ENCODE measurements at regions not wholly inside any gene's neighbourhood (a gene's known extent, or its start where the extent isn't known, plus 50 kb on each side); places are given as distances from the start of the nearest gene placed in this dataset.

GRCh38 chr10:31644931-31645633 is 283.5 kb downstream of the ARHGAP12 start (continued):
- TF ChIP-seq, protein P1, sequence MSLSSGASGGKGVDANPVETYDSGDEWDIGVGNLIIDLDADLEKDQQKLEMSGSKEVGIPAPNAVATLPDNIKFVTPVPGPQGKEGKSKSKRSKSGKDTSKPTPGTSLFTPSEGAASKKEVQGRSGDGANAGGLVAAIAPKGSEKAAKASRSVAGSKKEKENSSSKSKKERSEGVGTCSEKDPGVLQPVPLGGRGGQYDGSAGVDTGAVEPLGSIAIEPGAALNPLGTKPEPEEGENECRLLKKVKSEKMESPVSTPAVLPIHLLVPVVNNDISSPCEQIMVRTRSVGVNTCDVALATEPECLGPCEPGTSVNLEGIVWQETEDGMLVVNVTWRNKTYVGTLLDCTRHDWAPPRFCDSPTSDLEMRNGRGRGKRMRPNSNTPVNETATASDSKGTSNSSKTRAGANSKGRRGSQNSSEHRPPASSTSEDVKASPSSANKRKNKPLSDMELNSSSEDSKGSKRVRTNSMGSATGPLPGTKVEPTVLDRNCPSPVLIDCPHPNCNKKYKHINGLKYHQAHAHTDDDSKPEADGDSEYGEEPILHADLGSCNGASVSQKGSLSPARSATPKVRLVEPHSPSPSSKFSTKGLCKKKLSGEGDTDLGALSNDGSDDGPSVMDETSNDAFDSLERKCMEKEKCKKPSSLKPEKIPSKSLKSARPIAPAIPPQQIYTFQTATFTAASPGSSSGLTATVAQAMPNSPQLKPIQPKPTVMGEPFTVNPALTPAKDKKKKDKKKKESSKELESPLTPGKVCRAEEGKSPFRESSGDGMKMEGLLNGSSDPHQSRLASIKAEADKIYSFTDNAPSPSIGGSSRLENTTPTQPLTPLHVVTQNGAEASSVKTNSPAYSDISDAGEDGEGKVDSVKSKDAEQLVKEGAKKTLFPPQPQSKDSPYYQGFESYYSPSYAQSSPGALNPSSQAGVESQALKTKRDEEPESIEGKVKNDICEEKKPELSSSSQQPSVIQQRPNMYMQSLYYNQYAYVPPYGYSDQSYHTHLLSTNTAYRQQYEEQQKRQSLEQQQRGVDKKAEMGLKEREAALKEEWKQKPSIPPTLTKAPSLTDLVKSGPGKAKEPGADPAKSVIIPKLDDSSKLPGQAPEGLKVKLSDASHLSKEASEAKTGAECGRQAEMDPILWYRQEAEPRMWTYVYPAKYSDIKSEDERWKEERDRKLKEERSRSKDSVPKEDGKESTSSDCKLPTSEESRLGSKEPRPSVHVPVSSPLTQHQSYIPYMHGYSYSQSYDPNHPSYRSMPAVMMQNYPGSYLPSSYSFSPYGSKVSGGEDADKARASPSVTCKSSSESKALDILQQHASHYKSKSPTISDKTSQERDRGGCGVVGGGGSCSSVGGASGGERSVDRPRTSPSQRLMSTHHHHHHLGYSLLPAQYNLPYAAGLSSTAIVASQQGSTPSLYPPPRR (CRISPR knock-in tag; IDR thresholded peaks at IDR 0.05; ENCODE audit: borderline replicate concordance) = no peak
- TF ChIP-seq MYBL2 (IDR thresholded peaks at IDR 0.05; ENCODE audit: low read depth) (no peak), MYBL2 (CRISPR knock-in tag; IDR thresholded peaks at IDR 0.05; ENCODE audit: borderline replicate concordance) (no peak), SMARCA4 (IDR thresholded peaks at IDR 0.05) (no peak), E2F1 (CRISPR knock-in tag; IDR thresholded peaks at IDR 0.05) (no peak), ZNF668 (CRISPR knock-in tag; IDR thresholded peaks at IDR 0.05) (no peak), WHSC1 (IDR thresholded peaks at IDR 0.05; ENCODE audit: low read length) (no peak), POLR2H (tag; IDR thresholded peaks at IDR 0.05; ENCODE audit: low read depth) (no peak), HOMEZ (CRISPR knock-in tag; IDR thresholded peaks at IDR 0.05) (no peak)
- TF ChIP-seq, protein P2, sequence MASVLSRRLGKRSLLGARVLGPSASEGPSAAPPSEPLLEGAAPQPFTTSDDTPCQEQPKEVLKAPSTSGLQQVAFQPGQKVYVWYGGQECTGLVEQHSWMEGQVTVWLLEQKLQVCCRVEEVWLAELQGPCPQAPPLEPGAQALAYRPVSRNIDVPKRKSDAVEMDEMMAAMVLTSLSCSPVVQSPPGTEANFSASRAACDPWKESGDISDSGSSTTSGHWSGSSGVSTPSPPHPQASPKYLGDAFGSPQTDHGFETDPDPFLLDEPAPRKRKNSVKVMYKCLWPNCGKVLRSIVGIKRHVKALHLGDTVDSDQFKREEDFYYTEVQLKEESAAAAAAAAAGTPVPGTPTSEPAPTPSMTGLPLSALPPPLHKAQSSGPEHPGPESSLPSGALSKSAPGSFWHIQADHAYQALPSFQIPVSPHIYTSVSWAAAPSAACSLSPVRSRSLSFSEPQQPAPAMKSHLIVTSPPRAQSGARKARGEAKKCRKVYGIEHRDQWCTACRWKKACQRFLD (CRISPR knock-in tag; IDR thresholded peaks at IDR 0.05) = no peak
